Activated T-cell treated with anti-CD3 and anti-CD28 coated beads, Interleukin-2, amount 50 U/mL, for 1 hour (primary cell): ENCODE measurements at regions not wholly inside any gene's neighbourhood (a gene's known extent, or its start where the extent isn't known, plus 50 kb on each side); places are given as distances from the start of the nearest gene placed in this dataset.

Source experiments
- DNase-seq: peaks from one replicate; pipeline ENCODE4 v3.0.0-alpha.2; 2020

- no peak for DNase-seq
Measured at GRCh38 chr16:17724242-17724898, 253.6 kb upstream of the XYLT1 start.

GRCh38 chr16:17723531-17724134, 252.9 kb upstream of the XYLT1 start:
- DNase-seq, result no peak

GRCh38 chr16:17718495-17718894, 247.7 kb upstream of the XYLT1 start:
- DNase-seq, result no peak

DNA sequence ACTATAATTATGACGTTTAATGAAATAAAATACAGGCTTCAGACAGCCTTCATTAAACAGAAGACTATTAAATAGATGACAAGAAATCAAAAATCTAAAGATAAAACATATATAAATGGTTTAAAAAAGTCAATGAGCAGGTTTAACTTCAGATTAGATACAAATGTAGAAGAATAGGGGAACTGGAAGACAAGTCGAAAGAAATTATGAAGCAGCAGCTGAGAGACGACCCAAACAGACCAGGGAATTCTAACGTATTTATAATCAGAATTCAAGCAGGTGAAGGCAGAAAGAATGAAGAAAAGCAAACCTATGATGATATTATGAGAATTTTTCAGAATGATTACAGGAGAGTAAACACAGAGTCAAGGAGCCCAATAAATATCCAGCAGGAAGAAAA, 235.1 kb upstream of the XYLT1 start:
- DNase-seq, result no peak

GRCh38 chr16:17696616-17697015, 225.9 kb upstream of the XYLT1 start:
- DNase-seq, result no peak

- no peak for DNase-seq
Measured at GRCh38 chr16:17692484-17692883, 221.7 kb upstream of the XYLT1 start.

GRCh38 chr16:17691899-17692176, 221.1 kb upstream of the XYLT1 start:
- no peak for DNase-seq

- DNase-seq, result no peak
Measured at GRCh38 chr16:17691106-17691898, 220.5 kb upstream of the XYLT1 start.

- DNase-seq, result no peak
Measured at GRCh38 chr16:17685447-17685846, 214.7 kb upstream of the XYLT1 start.

GRCh38 chr16:17683281-17683680, 212.5 kb upstream of the XYLT1 start:
- DNase-seq, result no peak

GRCh38 chr16:17676171-17676570, 205.4 kb upstream of the XYLT1 start:
- DNase-seq, result no peak

- no peak for DNase-seq
Measured at GRCh38 chr16:17668386-17668785, 197.6 kb upstream of the XYLT1 start.

- no peak for DNase-seq
Measured at GRCh38 chr16:17666293-17666692, 195.5 kb upstream of the XYLT1 start.

DNA sequence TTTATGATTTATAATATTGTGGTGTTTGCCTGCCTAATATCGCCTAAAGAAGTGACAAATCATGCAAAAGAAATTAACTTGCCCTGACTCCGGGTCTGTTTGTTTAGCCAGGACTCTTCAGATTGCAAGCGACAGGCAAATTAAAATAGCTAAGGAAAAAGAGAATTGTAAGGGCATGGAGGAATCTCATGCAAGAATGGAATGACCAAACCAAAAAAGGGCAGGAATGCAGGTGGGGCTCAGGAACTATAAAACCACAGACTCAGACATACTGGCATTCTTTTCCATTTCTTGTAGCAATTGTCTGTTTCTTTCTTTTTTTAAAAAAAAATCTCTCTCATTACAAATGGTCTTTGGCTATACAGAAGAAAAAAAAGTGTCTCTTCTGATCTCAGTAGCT, 188.1 kb upstream of the XYLT1 start:
- DNase-seq, result no peak

- DNase-seq, result no peak
Measured at GRCh38 chr16:17657045-17657444, 186.3 kb upstream of the XYLT1 start.

DNA sequence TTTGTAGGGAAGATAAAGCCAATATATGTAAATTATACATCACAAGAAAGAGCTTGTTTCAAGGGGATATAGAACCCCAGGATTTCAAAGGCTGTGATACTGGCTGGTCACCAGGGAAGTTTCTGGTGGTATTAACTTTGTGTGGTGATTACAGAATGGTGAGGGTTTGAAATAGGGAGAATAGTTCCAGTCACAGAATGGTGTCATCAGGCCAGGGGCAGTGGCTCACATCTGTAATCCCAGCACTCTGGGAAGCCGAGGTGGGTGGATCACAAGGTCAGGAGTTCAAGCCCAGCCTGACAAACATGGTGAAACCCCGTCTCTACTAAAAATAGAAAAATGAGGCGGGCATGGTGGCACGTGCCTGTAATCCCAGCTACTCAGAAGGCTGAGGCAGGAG, 183.8 kb upstream of the XYLT1 start:
- no peak for DNase-seq

- no peak for DNase-seq
Measured at GRCh38 chr16:17654142-17654541, 183.4 kb upstream of the XYLT1 start.

DNA sequence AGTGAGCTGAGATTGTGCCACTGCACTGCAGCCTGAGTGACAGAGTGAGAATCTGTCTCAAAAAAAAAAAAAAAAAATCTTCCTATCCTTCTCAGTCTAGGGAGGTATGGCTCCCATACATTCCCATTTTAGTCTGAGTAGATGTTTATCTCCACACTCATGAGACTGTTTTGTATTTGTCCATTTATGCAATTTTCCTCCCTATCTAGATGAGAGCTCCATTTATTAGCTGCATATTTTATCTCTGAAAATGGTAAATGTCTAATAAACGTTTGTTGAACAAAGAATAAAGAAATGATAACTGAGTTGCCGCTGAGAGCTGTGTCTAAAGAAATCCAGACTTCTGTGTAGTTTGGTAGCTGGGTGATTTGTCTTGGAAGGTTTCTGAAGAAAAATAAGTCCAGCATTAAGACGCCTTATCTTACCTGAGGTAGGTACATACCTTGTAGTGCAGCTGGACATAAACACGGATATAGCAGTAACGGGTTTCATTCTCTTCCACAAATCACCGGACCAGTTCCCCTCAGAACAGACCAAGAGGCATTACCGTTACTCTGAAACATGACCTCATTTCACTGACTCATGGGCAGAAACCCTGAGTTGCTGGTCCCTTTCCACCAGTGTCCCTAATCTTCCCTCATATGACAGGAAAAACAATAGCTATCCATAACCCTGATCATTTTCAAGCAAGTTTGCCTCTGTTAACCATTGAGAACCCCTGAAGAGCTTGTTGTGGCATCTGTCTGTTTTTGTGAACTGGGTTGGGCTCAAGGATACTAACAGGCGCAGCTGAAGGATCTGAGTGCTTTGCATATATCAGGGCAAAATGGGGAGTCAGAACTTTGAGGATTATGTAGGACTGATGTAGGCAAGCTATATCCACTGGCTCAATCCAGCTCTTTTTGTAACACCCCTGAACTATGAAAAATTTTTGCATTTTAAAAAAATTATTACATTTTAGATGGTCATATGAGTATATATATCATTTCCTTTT, 177.4 kb upstream of the XYLT1 start:
- no peak for DNase-seq

- no peak for DNase-seq
Measured at GRCh38 chr16:17643935-17644334, 173.2 kb upstream of the XYLT1 start.

DNA sequence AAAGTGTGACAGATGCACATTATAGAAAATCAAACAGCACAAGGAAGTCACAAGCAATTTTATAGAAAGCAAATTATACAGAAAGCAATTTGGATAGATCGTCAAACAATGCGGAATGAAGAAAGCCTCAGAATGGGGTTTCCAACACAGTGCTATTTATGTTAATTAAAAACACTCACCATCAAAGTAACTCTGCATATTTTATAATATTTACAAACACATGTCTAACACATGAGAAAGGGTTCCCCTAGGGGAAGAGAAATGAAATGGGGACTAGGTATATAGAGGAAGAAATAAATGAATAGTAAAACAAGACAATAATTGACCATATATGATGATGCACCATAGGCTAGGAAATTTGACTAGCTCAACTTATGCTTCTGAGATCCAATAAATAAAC, 171.2 kb upstream of the XYLT1 start:
- no peak for DNase-seq

- DNase-seq, result no peak
Measured at GRCh38 chr16:17638134-17638533, 167.4 kb upstream of the XYLT1 start.

DNA sequence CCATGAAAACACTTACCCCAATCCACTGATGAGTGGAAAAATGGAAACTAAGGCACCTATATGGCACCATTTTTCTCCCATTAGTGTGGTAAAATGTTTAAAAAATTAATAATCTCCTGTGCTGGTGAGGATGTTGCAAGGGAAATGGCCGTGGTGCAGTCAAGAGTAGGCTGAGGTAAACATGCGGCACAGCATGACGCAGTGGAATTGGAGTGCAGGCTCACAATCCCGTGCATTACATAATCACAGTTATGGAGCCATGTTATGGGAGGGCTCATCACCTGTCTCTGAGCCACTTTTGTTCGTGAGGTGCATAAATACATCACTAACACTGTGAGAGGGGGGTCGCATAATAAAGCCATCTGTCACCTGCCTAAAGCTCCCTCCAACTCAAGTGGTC, 164.4 kb upstream of the XYLT1 start:
- DNase-seq, result no peak
